Fibroblast of mammary gland (primary cell): ENCODE measurements at regions not wholly inside any gene's neighbourhood (a gene's known extent, or its start where the extent isn't known, plus 50 kb on each side); places are given as distances from the start of the nearest gene placed in this dataset.

Experiments used
- DNase-seq: peaks from one replicate; pipeline ENCODE4 v3.0.0-alpha.2; 2010; ENCODE audit warnings: low read depth
- H3K4me3 ChIP-seq: 2 replicates; pipeline ENCODE4 v1.5.1; 2011; ENCODE audit warnings: low read depth, mild to moderate bottlenecking, low read length, moderate library complexity; ENCODE audit not compliant: control insufficient read depth
- CTCF ChIP-seq: conservative IDR thresholded peaks from 2 replicates; pipeline ENCODE4 v1.5.1; 2011; ENCODE audit warnings: low read depth, low read length, inconsistent platforms; ENCODE audit not compliant: control insufficient read depth, insufficient read depth

GRCh38 chr1:104092698-104093097 is 343.0 kb downstream of the AMY1C start:
- DNase-seq: no peak
- no peak overlapping the region for H3K4me3 ChIP-seq
- TF ChIP-seq CTCF: no peak

GRCh38 chr1:104098837-104099236 is 349.1 kb downstream of the AMY1C start:
- DNase-seq: no peak
- no peak for TF ChIP-seq CTCF
- no peak overlapping the region for H3K4me3 ChIP-seq

- DNase-seq: no peak
- H3K4me3 ChIP-seq: no peak overlapping the region
- TF ChIP-seq CTCF: no peak
Observed at GRCh38 chr1:104100115-104100514, 350.4 kb downstream of the AMY1C start.

- H3K4me3 ChIP-seq: no peak overlapping the region
- TF ChIP-seq CTCF: no peak
- no peak for DNase-seq
Observed at GRCh38 chr1:104105465-104105864, 355.8 kb downstream of the AMY1C start.

- no peak overlapping the region for H3K4me3 ChIP-seq
- TF ChIP-seq CTCF: no peak
- no peak for DNase-seq
Observed at GRCh38 chr1:104120525-104120924, 370.8 kb downstream of the AMY1C start.

- TF ChIP-seq CTCF: no peak
- DNase-seq: no peak
- H3K4me3 ChIP-seq: no peak overlapping the region
Observed at GRCh38 chr1:104121271-104121670, 371.6 kb downstream of the AMY1C start.

GRCh38 chr1:104125266-104125665 is 375.6 kb downstream of the AMY1C start:
- TF ChIP-seq CTCF: no peak
- DNase-seq: no peak
- no peak overlapping the region for H3K4me3 ChIP-seq
